HepG2 (cell line): ENCODE measurements at regions not wholly inside any gene's neighbourhood (a gene's known extent, or its start where the extent isn't known, plus 50 kb on each side); places are given as distances from the start of the nearest gene placed in this dataset.
"Not testable (repeated sequence)": the region's sequence is repeated elsewhere in the genome, so short reads cannot be mapped to it uniquely, and the experiment has no call there.

ENCODE experiments used
- ATAC-seq: fragments of 200-7000 bp; cut with Tn5 transposase; 3 replicates; pipeline ENCODE4 v1.9.1; 2020; ENCODE audit warnings: mild to moderate bottlenecking, moderate library complexity
- BruUV-seq: library from RNA; stranded (reverse); fragments of 400-500 nt; replicated peaks from 2 replicates; lab custom pipeline; 2021; lab: Mats Ljungman, UMichigan
- CTCF ChIA-PET: fragments of 300-600 bp; formaldehyde crosslinking; extraction: SDS; loops from one replicate; lab custom pipeline; 2021; ENCODE audit warnings: low total read pairs, inconsistent platforms, low intra/inter-chr PET ratio; lab: Yijun Ruan, JAX
- POLR2A ChIA-PET: fragments of 350-600 bp; sonication (Branson Sonifier 250); formaldehyde crosslinking; loops from one replicate; lab custom pipeline; 2020; ENCODE audit warnings: antibody characterized with exemption, inconsistent platforms; lab: Yijun Ruan, JAX
- DNase-seq: peaks from one replicate; pipeline ENCODE4 v3.0.0-alpha.2; 2015; ENCODE audit warnings: low spot score
- FAIRE-seq: peaks from 3 replicates; lab custom pipeline; 2011; peaks lifted over from hg19 to GRCh38; lab: Jason Lieb, UNC
- H2AFZ ChIP-seq: one replicate; pipeline ENCODE4 v1.6.1; 2011; ENCODE audit warnings: low read length, inconsistent platforms
- H3K27ac ChIP-seq: fragments of 300-600 bp; 3 replicates; pipeline ENCODE4 v1.8.0; 2011; ENCODE audit warnings: mixed run types, mild to moderate bottlenecking, mixed read lengths, low read length, inconsistent platforms; ENCODE audit not compliant: insufficient read depth; ENCODE audit errors: extremely low read length
- H3K27me3 ChIP-seq, 2 experiments: fragments of 200-600 bp in 1 of 2; 2 replicates in 1 of 2; 3 replicates in 1 of 2; pipeline versions ENCODE4 v1.6.0 to v1.8.0; 2011; ENCODE audit warnings: low read length in 2 of 2, mild to moderate bottlenecking in 2 of 2, moderate library complexity in 2 of 2, inconsistent platforms in 1 of 2; ENCODE audit not compliant: insufficient read depth in 2 of 2, control insufficient read depth in 1 of 2
- H3K36me3 ChIP-seq, 2 experiments: fragments of 200-600 bp in 1 of 2; replicated peaks in 1 of 2; 2 replicates in 1 of 2; 3 replicates in 1 of 2; pipeline versions ENCODE4 v1.5.1 to v1.8.0; 2011; ENCODE audit warnings: low read length in 2 of 2, inconsistent platforms in 1 of 2; ENCODE audit not compliant: insufficient read depth in 2 of 2, control insufficient read depth in 1 of 2
- H3K4me1 ChIP-seq: 2 replicates; pipeline ENCODE4 v1.5.1; 2012; ENCODE audit warnings: low read length, inconsistent platforms; ENCODE audit not compliant: insufficient read depth
- H3K4me2 ChIP-seq: 2 replicates; pipeline ENCODE4 v1.6.0; 2011; ENCODE audit warnings: low read depth, low read length, inconsistent platforms
- H3K4me3 ChIP-seq, 3 experiments: fragments of 200-600 bp in 1 of 3; sonication (generic), shearing (Covaris generic) in 1 of 3; replicated peaks in 1 of 3; 2 replicates each; pipeline ENCODE4 v1.5.1; 2011 to 2016; ENCODE audit warnings: low read length in 3 of 3, inconsistent platforms in 2 of 3, low read depth in 2 of 3, mild to moderate bottlenecking in 2 of 3, control low read depth in 1 of 3, mixed read lengths in 1 of 3; ENCODE audit not compliant: insufficient read depth in 1 of 3
- H3K79me2 ChIP-seq: one replicate; pipeline ENCODE4 v1.6.1; 2011; ENCODE audit warnings: low read length, inconsistent platforms; ENCODE audit not compliant: insufficient read depth
- H3K9ac ChIP-seq: 2 replicates; pipeline ENCODE4 v1.6.0; 2011; ENCODE audit warnings: mild to moderate bottlenecking, low read depth, low read length, inconsistent platforms; ENCODE audit not compliant: insufficient read depth
- H3K9me3 ChIP-seq: 2 replicates; pipeline ENCODE4 v1.5.1; 2012; ENCODE audit warnings: mild to moderate bottlenecking, low read length
- H4K20me1 ChIP-seq: 2 replicates; pipeline ENCODE4 v1.6.0; 2011; ENCODE audit warnings: inconsistent platforms, mild to moderate bottlenecking, low read length, moderate library complexity; ENCODE audit not compliant: insufficient read depth
- STAG1 ChIP-seq: sonication (generic); formaldehyde crosslinking; IDR thresholded peaks from 2 replicates; pipeline ENCODE4 v1.4.0; 2020; ENCODE audit warnings: missing genetic modification reagents
- WGBS: methylation state at CpG from one replicate; pipeline ENCODE4 v1.1.6; 2017; ENCODE audit warnings: low lambda C conversion rate; 5-methylcytosine and 5-hydroxymethylcytosine counted together
- in situ Hi-C: cut with HindIII; loops from 2 replicates; pipeline ENCODE4 v1.10.0; 2017; ENCODE audit warnings: low pct_unique_long_range_greater_than_20kb; ENCODE audit not compliant: extremely low pct_ligation_motif_present
- intact Hi-C: fragments of 100-400 bp; cut with micrococcal nuclease; formaldehyde crosslinking; loops from one replicate; pipeline ENCODE4 v1.10.0; 2022; ENCODE audit not compliant: unreplicated experiment
- small RNA-seq, 3 experiments: library from RNA; depleted of rRNA; stranded (forward); fragments of <200 nt; gene quantifications; one replicate each; pipeline ENCODE3, GENCODE V24; 2012; ENCODE audit warnings: low read depth in 2 of 3, low replicate concordance in 1 of 3; ENCODE audit not compliant: insufficient read length in 3 of 3, insufficient read depth in 2 of 3

- H3K9me3 ChIP-seq, POLR2A ChIA-PET, CTCF ChIA-PET, H2AFZ ChIP-seq, BruUV-seq, H3K79me2 ChIP-seq, H3K27me3 ChIP-seq, H4K20me1 ChIP-seq, DNase-seq, FAIRE-seq, H3K4me1 ChIP-seq, H3K4me2 ChIP-seq, ATAC-seq, H3K9ac ChIP-seq, in situ Hi-C loops, H3K27ac ChIP-seq, H3K4me3 ChIP-seq, H3K36me3 ChIP-seq, intact Hi-C loops: not testable (repeated sequence)
- 0% methylated on average over 1 of the region's 3 CpGs for WGBS
These were observed 379.7 kb downstream of the TP53TG3F start for GRCh38 chr16:33839157-33839556.

DNA sequence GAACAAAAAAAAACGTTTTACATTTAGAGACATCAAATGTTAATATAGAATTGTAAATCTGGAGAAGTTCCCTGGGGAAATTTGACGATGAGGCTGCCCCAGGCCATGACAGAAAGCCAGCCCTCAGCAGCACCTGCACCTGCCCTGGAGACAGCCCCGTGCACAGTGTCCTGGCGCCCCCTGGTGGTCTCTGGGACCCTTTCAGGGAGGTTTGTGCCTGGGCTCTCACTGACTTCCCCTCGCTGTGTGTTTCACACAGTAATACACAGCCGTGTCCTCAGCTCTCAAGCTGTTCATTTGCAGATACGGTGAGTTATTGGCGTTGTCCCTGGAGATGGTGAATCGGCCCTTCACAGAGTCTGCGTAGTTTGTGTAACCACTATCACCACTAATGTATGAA lies 385.1 kb downstream of the TP53TG3F start:
- CTCF ChIA-PET, H3K36me3 ChIP-seq, H3K27ac ChIP-seq, DNase-seq, intact Hi-C loops, H3K4me1 ChIP-seq, H3K9ac ChIP-seq, H3K4me2 ChIP-seq, H3K4me3 ChIP-seq, BruUV-seq, H4K20me1 ChIP-seq, H3K79me2 ChIP-seq, H2AFZ ChIP-seq, FAIRE-seq, in situ Hi-C loops, POLR2A ChIA-PET, H3K9me3 ChIP-seq, H3K27me3 ChIP-seq: not testable (repeated sequence)
- TF ChIP-seq STAG1 (CRISPR knock-in tag), result peak; percentile 58
- WGBS, result 7% methylated on average over 3 of the region's 10 CpGs
- ATAC-seq, result peak; percentile 92

Small RNA genes in the stretch of these regions (small RNA-seq; reads per million reads assigned to genes)
- gene AC136428.2 (0 reads per million in 3 experiments), gene ENPP7P13 (0 reads per million in 3 experiments)
